H1 (cell line): ENCODE measurements at regions not wholly inside any gene's neighbourhood (a gene's known extent, or its start where the extent isn't known, plus 50 kb on each side); places are given as distances from the start of the nearest gene placed in this dataset.
"Not testable (repeated sequence)": the region's sequence is repeated elsewhere in the genome, so short reads cannot be mapped to it uniquely, and the experiment has no call there.

Source experiments
- CTCF ChIA-PET: fragments of 300-600 bp; sonication (Branson Sonifier 250); formaldehyde crosslinking; loops from one replicate; lab custom pipeline; 2021; ENCODE audit not compliant: partially characterized antibody; lab: Charles Lee
- POLR2A ChIA-PET: fragments of 300-600 bp; sonication (Branson Sonifier 250); formaldehyde crosslinking; loops from one replicate; lab custom pipeline; 2021; ENCODE audit warnings: inconsistent platforms; ENCODE audit not compliant: partially characterized antibody; lab: Charles Lee
- DNase-seq, 2 experiments: peaks; one replicate each; pipeline versions ENCODE4 v3.0.0 to v3.0.0-alpha.2; 2010 to 2022; ENCODE audit warnings: low spot score in 2 of 2, low read depth in 1 of 2, mixed read lengths in 1 of 2
- FAIRE-seq: peaks from 2 replicates; lab custom pipeline; 2011; peaks lifted over from hg19 to GRCh38; lab: Jason Lieb, UNC
- H2AFZ ChIP-seq: 2 replicates; pipeline ENCODE4 v1.8.1; 2012; ENCODE audit warnings: low read length, inconsistent platforms
- H2AK5ac ChIP-seq: 2 replicates; pipeline ENCODE4 v1.6.1; 2013; ENCODE audit warnings: low read depth, low read length
- H2BK120ac ChIP-seq: replicated peaks from 2 replicates; pipeline ENCODE3; 2013; ENCODE audit warnings: low read depth, low read length, inconsistent platforms
- H2BK12ac ChIP-seq: 2 replicates; pipeline ENCODE4 v1.6.1; 2013; ENCODE audit warnings: low read depth, low read length
- H2BK15ac ChIP-seq: 2 replicates; pipeline ENCODE4 v1.6.1; 2013; ENCODE audit warnings: low read length
- H2BK20ac ChIP-seq: 2 replicates; pipeline ENCODE4 v1.6.1; 2013; ENCODE audit warnings: low read length
- H2BK5ac ChIP-seq: 2 replicates; pipeline ENCODE4 v1.6.1; 2013; ENCODE audit warnings: low read depth, low read length
- H3K14ac ChIP-seq: 2 replicates; pipeline ENCODE4 v1.6.1; 2013; ENCODE audit warnings: inconsistent platforms; ENCODE audit not compliant: insufficient read length
- H3K18ac ChIP-seq: 2 replicates; pipeline ENCODE4 v1.6.1; 2013; ENCODE audit warnings: low read length; ENCODE audit errors: extremely low read depth
- H3K23ac ChIP-seq: 2 replicates; pipeline ENCODE4 v1.6.1; 2013; ENCODE audit warnings: inconsistent platforms; ENCODE audit not compliant: insufficient read length
- H3K23me2 ChIP-seq: 2 replicates; pipeline ENCODE4 v1.6.1; 2013; ENCODE audit warnings: low read depth, low read length
- H3K27ac ChIP-seq: 2 replicates; pipeline ENCODE4 v1.6.1; 2011; ENCODE audit warnings: low read depth, low read length, inconsistent platforms
- H3K27me3 ChIP-seq, 4 experiments: replicated peaks in 1 of 4; 1 replicate in 1 of 4; 2 replicates in 3 of 4; pipeline versions ENCODE4 v1.6.1 to v1.8.1; 2011 to 2013; ENCODE audit warnings: low read length in 3 of 4, mild to moderate bottlenecking in 3 of 4, inconsistent platforms in 2 of 4, mixed read lengths in 2 of 4, moderate library complexity in 1 of 4; ENCODE audit not compliant: control insufficient read depth in 3 of 4, insufficient read depth in 3 of 4; ENCODE audit errors: extremely low read depth in 1 of 4
- H3K36me3 ChIP-seq, 4 experiments: 2 replicates each; pipeline versions ENCODE4 v1.6.1 to v1.8.1; 2011 to 2013; ENCODE audit warnings: mild to moderate bottlenecking in 4 of 4, low read length in 3 of 4, moderate library complexity in 2 of 4, control low read depth in 1 of 4, inconsistent platforms in 1 of 4; ENCODE audit not compliant: insufficient read depth in 4 of 4, control insufficient read depth in 2 of 4
- H3K4ac ChIP-seq: replicated peaks from 2 replicates; pipeline ENCODE3; 2013; ENCODE audit warnings: low read length, low read depth, mixed read lengths, inconsistent platforms; ENCODE audit not compliant: insufficient read length
- H3K4me1 ChIP-seq, 4 experiments: replicated peaks in 1 of 4; 1 replicate in 1 of 4; 2 replicates in 3 of 4; pipeline versions ENCODE4 v1.6.1 to v1.8.1; 2011 to 2013; ENCODE audit warnings: low read length in 3 of 4, inconsistent platforms in 2 of 4, mixed read lengths in 1 of 4; ENCODE audit not compliant: insufficient read depth in 4 of 4, control insufficient read depth in 3 of 4
- H3K4me2 ChIP-seq, 2 experiments: 2 replicates each; pipeline versions ENCODE4 v1.6.1 to v1.8.1; 2011 to 2013; ENCODE audit warnings: low read depth in 2 of 2, low read length in 2 of 2, control low read depth in 1 of 2, inconsistent platforms in 1 of 2, mild to moderate bottlenecking in 1 of 2; ENCODE audit not compliant: insufficient read depth in 1 of 2
- H3K4me3 ChIP-seq, 4 experiments: fragments of 200-600, 300-600 bp in 1 of 4; sonication (generic), shearing (Covaris generic), sonication (Bioruptor Twin) in 1 of 4; 2 replicates each; pipeline versions ENCODE4 v1.5.1 to v1.8.1; 2011 to 2016; ENCODE audit warnings: low read length in 4 of 4, low read depth in 3 of 4, control low read depth in 2 of 4, inconsistent platforms in 2 of 4, mild to moderate bottlenecking in 2 of 4, mixed read lengths in 1 of 4, moderate library complexity in 1 of 4; ENCODE audit not compliant: insufficient read depth in 2 of 4; ENCODE audit errors: extremely low read depth in 1 of 4
- H3K56ac ChIP-seq: replicated peaks from 2 replicates; pipeline ENCODE3; 2013; ENCODE audit warnings: low read depth, mild to moderate bottlenecking, mixed read lengths, low read length, inconsistent platforms; ENCODE audit not compliant: insufficient read length
- H3K79me1 ChIP-seq: 2 replicates; pipeline ENCODE4 v1.6.1; 2013; ENCODE audit warnings: low read depth, low read length, control low read depth
- H3K79me2 ChIP-seq, 2 experiments: 2 replicates each; pipeline versions ENCODE4 v1.6.1 to v1.8.1; 2012 to 2013; ENCODE audit warnings: low read length in 2 of 2, mild to moderate bottlenecking in 2 of 2, inconsistent platforms in 1 of 2; ENCODE audit not compliant: insufficient read depth in 2 of 2, control insufficient read depth in 1 of 2
- H3K9ac ChIP-seq, 4 experiments: replicated peaks in 1 of 4; 1 replicate in 1 of 4; 2 replicates in 3 of 4; pipeline versions ENCODE4 v1.6.1 to v1.8.1; 2011 to 2013; ENCODE audit warnings: low read depth in 3 of 4, low read length in 3 of 4, control low read depth in 2 of 4, mild to moderate bottlenecking in 2 of 4, moderate library complexity in 2 of 4, inconsistent platforms in 1 of 4; ENCODE audit errors: extremely low read depth in 1 of 4
- H3K9me3 ChIP-seq, 2 experiments: 2 replicates each; pipeline versions ENCODE4 v1.6.1 to v1.8.1; 2012 to 2013; ENCODE audit warnings: mild to moderate bottlenecking in 2 of 2, moderate library complexity in 2 of 2, control low read depth in 1 of 2, inconsistent platforms in 1 of 2, low read depth in 1 of 2, low read length in 1 of 2, mixed read lengths in 1 of 2; ENCODE audit not compliant: insufficient read depth in 2 of 2
- H4K20me1 ChIP-seq, 2 experiments: replicated peaks in 1 of 2; 2 replicates each; pipeline versions ENCODE3 to v1.8.1; 2011 to 2013; ENCODE audit warnings: inconsistent platforms in 2 of 2, low read length in 2 of 2, mild to moderate bottlenecking in 1 of 2; ENCODE audit not compliant: insufficient read depth in 2 of 2, control insufficient read depth in 1 of 2
- H4K5ac ChIP-seq: 2 replicates; pipeline ENCODE4 v1.6.1; 2013; ENCODE audit warnings: low read length, low read depth, mixed read lengths, inconsistent platforms; ENCODE audit not compliant: insufficient read length
- H4K8ac ChIP-seq: 2 replicates; pipeline ENCODE4 v1.8.0; 2013; ENCODE audit warnings: mild to moderate bottlenecking, moderate library complexity, low read length, inconsistent platforms; ENCODE audit not compliant: insufficient read depth; ENCODE audit errors: extremely low read depth
- H4K91ac ChIP-seq: replicated peaks from 2 replicates; pipeline ENCODE3; 2013; ENCODE audit warnings: low read length, mixed read lengths, inconsistent platforms; ENCODE audit not compliant: insufficient read length
- WGBS, 2 experiments: shearing (Covaris generic) in 1 of 2; methylation state at CpG; one replicate each; pipeline versions ENCODE4 v1.1.6 to v1.1.7; 2013 to 2015; ENCODE audit warnings: low lambda C conversion rate in 2 of 2, mixed read lengths in 2 of 2, inconsistent platforms in 1 of 2, low coverage in 1 of 2, missing lambda C conversion rate in 1 of 2; ENCODE audit not compliant: insufficient replicate concordance in 2 of 2, insufficient coverage in 1 of 2, insufficient read length in 1 of 2; ENCODE audit errors: extremely low coverage in 1 of 2, missing lambda C conversion rate in 1 of 2; 5-methylcytosine and 5-hydroxymethylcytosine counted together

- H4K91ac ChIP-seq, H3K4me2 ChIP-seq, H4K20me1 ChIP-seq, H3K23ac ChIP-seq, H3K14ac ChIP-seq, H3K9ac ChIP-seq, H3K4ac ChIP-seq, H2BK12ac ChIP-seq, H4K5ac ChIP-seq, DNase-seq, H4K8ac ChIP-seq, H3K4me1 ChIP-seq, H3K27ac ChIP-seq, H3K56ac ChIP-seq, H3K18ac ChIP-seq, H3K23me2 ChIP-seq, H3K9me3 ChIP-seq, H2AFZ ChIP-seq, FAIRE-seq, H3K79me2 ChIP-seq, H2BK120ac ChIP-seq, H3K4me3 ChIP-seq, H2BK15ac ChIP-seq, H2BK20ac ChIP-seq, H2BK5ac ChIP-seq, POLR2A ChIA-PET, H2AK5ac ChIP-seq, H3K27me3 ChIP-seq, H3K79me1 ChIP-seq, H3K36me3 ChIP-seq: not testable (repeated sequence)
- CTCF ChIA-PET: interaction anchor here (2.5 to 2.9 kb wide), 2 partner anchors 10 to 12 kb away, joined by 8 to 11 read pairs; no protein-coding TSS in a partner anchor
- WGBS, 2 experiments: 95% methylated on average over 13 of the region's 20 CpGs; no CpG with 5 or more reads in 1 of the 2 experiments
These were observed 808.4 kb downstream of the FSCB start for GRCh38 chr14:43698561-43699284.
